ENCODE measurements at regions not wholly inside any gene's neighbourhood (a gene's known extent, or its start where the extent isn't known, plus 50 kb on each side); places are given as distances from the start of the nearest gene placed in this dataset.

GRCh38 chr11:42036201-42036600 lies 576.7 kb upstream of the LRRC4C start:
- H3K9me3 ChIP-seq (ENCODE audit: severe bottlenecking), result no peaks in the 10 kb centered on the region

GRCh38 chr11:42043312-42043711 lies 583.9 kb upstream of the LRRC4C start:
- no peaks in the 10 kb centered on the region for H3K9me3 ChIP-seq (ENCODE audit: severe bottlenecking)
- H3K27me3 ChIP-seq (ENCODE audit: insufficient read depth, low read depth, severe bottlenecking), result peaks cover 17% of the 10 kb centered on the region
- TF ChIP-seq CTCF (IDR thresholded peaks at IDR 0.05; ENCODE audit: low read depth, low read length), result no peak
- no peaks in the 10 kb centered on the region for H3K36me3 ChIP-seq
- no peak overlapping the region for H3K27ac ChIP-seq
- H3K4me3 ChIP-seq (ENCODE audit: low read depth, low read length), result no peak overlapping the region
- no peak for DNase-seq

More at GRCh38 chr11:42036201-42036600, 576.7 kb upstream of the LRRC4C start:
- Histone ChIP-seq H3K36me3 (no peaks in the 10 kb centered on the region), H3K27ac (no peak overlapping the region), H3K4me3 (ENCODE audit: low read depth, low read length) (no peak overlapping the region), H3K27me3 (ENCODE audit: insufficient read depth, low read depth, severe bottlenecking) (peaks cover 13% of the 10 kb centered on the region)
- DNase-seq, result no peak
- TF ChIP-seq CTCF (IDR thresholded peaks at IDR 0.05; ENCODE audit: low read depth, low read length), result no peak

GRCh38 chr11:42047637-42048555 lies 588.4 kb upstream of the LRRC4C start:
- no peak overlapping the region for H3K27ac ChIP-seq
- TF ChIP-seq CTCF (IDR thresholded peaks at IDR 0.05; ENCODE audit: low read depth, low read length), result no peak
- no peak for DNase-seq

GRCh38 chr11:42049186-42049585 lies 589.7 kb upstream of the LRRC4C start:
- no peaks in the 10 kb centered on the region for H3K9me3 ChIP-seq (ENCODE audit: severe bottlenecking)
- H3K36me3 ChIP-seq, result no peaks in the 10 kb centered on the region
- no peak for DNase-seq
- no peak for TF ChIP-seq CTCF (IDR thresholded peaks at IDR 0.05; ENCODE audit: low read depth, low read length)
- H3K27me3 ChIP-seq (ENCODE audit: insufficient read depth, low read depth, severe bottlenecking), result peaks cover 14% of the 10 kb centered on the region
- no peak overlapping the region for H3K4me3 ChIP-seq (ENCODE audit: low read depth, low read length)
- H3K27ac ChIP-seq, result no peak overlapping the region

More at GRCh38 chr11:42047637-42048555, 588.4 kb upstream of the LRRC4C start:
- Histone ChIP-seq H3K27me3 (ENCODE audit: insufficient read depth, low read depth, severe bottlenecking) (peaks cover 15% of the 10 kb centered on the region), H3K4me3 (ENCODE audit: low read depth, low read length) (no peak overlapping the region), H3K36me3 (no peaks in the 10 kb centered on the region), H3K9me3 (ENCODE audit: severe bottlenecking) (no peaks in the 10 kb centered on the region)

GRCh38 chr11:42049650-42050049 lies 590.2 kb upstream of the LRRC4C start:
- no peaks in the 10 kb centered on the region for H3K9me3 ChIP-seq (ENCODE audit: severe bottlenecking)
- DNase-seq, result no peak
- H3K4me3 ChIP-seq (ENCODE audit: low read depth, low read length), result no peak overlapping the region
- TF ChIP-seq CTCF (IDR thresholded peaks at IDR 0.05; ENCODE audit: low read depth, low read length), result no peak
- no peak overlapping the region for H3K27ac ChIP-seq
- H3K36me3 ChIP-seq, result no peaks in the 10 kb centered on the region
- H3K27me3 ChIP-seq (ENCODE audit: insufficient read depth, low read depth, severe bottlenecking), result peaks cover 14% of the 10 kb centered on the region
